H1 (cell line): ENCODE measurements at regions not wholly inside any gene's neighbourhood (a gene's known extent, or its start where the extent isn't known, plus 50 kb on each side); places are given as distances from the start of the nearest gene placed in this dataset.

Experiments
- CTCF ChIA-PET: fragments of 300-600 bp; sonication (Branson Sonifier 250); formaldehyde crosslinking; loops from one replicate; lab custom pipeline; 2021; ENCODE audit not compliant: partially characterized antibody; lab: Charles Lee
- POLR2A ChIA-PET: fragments of 300-600 bp; sonication (Branson Sonifier 250); formaldehyde crosslinking; loops from one replicate; lab custom pipeline; 2021; ENCODE audit warnings: inconsistent platforms; ENCODE audit not compliant: partially characterized antibody; lab: Charles Lee
- DNase-seq, 2 experiments: peaks; one replicate each; pipeline versions ENCODE4 v3.0.0 to v3.0.0-alpha.2; 2010 to 2022; ENCODE audit warnings: low spot score in 2 of 2, low read depth in 1 of 2, mixed read lengths in 1 of 2
- FAIRE-seq: peaks from 2 replicates; lab custom pipeline; 2011; peaks lifted over from hg19 to GRCh38; lab: Jason Lieb, UNC
- H2AFZ ChIP-seq: 2 replicates; pipeline ENCODE4 v1.8.1; 2012; ENCODE audit warnings: low read length, inconsistent platforms
- H2AK5ac ChIP-seq: 2 replicates; pipeline ENCODE4 v1.6.1; 2013; ENCODE audit warnings: low read depth, low read length
- H2BK120ac ChIP-seq: replicated peaks from 2 replicates; pipeline ENCODE3; 2013; ENCODE audit warnings: low read depth, low read length, inconsistent platforms
- H2BK12ac ChIP-seq: 2 replicates; pipeline ENCODE4 v1.6.1; 2013; ENCODE audit warnings: low read depth, low read length
- H2BK15ac ChIP-seq: 2 replicates; pipeline ENCODE4 v1.6.1; 2013; ENCODE audit warnings: low read length
- H2BK20ac ChIP-seq: 2 replicates; pipeline ENCODE4 v1.6.1; 2013; ENCODE audit warnings: low read length
- H2BK5ac ChIP-seq: 2 replicates; pipeline ENCODE4 v1.6.1; 2013; ENCODE audit warnings: low read depth, low read length
- H3K14ac ChIP-seq: 2 replicates; pipeline ENCODE4 v1.6.1; 2013; ENCODE audit warnings: inconsistent platforms; ENCODE audit not compliant: insufficient read length
- H3K18ac ChIP-seq: 2 replicates; pipeline ENCODE4 v1.6.1; 2013; ENCODE audit warnings: low read length; ENCODE audit errors: extremely low read depth
- H3K23ac ChIP-seq: 2 replicates; pipeline ENCODE4 v1.6.1; 2013; ENCODE audit warnings: inconsistent platforms; ENCODE audit not compliant: insufficient read length
- H3K23me2 ChIP-seq: 2 replicates; pipeline ENCODE4 v1.6.1; 2013; ENCODE audit warnings: low read depth, low read length
- H3K27ac ChIP-seq: 2 replicates; pipeline ENCODE4 v1.6.1; 2011; ENCODE audit warnings: low read depth, low read length, inconsistent platforms
- H3K27me3 ChIP-seq, 4 experiments: replicated peaks in 1 of 4; 1 replicate in 1 of 4; 2 replicates in 3 of 4; pipeline versions ENCODE4 v1.6.1 to v1.8.1; 2011 to 2013; ENCODE audit warnings: low read length in 3 of 4, mild to moderate bottlenecking in 3 of 4, inconsistent platforms in 2 of 4, mixed read lengths in 2 of 4, moderate library complexity in 1 of 4; ENCODE audit not compliant: control insufficient read depth in 3 of 4, insufficient read depth in 3 of 4; ENCODE audit errors: extremely low read depth in 1 of 4
- H3K36me3 ChIP-seq, 4 experiments: 2 replicates each; pipeline versions ENCODE4 v1.6.1 to v1.8.1; 2011 to 2013; ENCODE audit warnings: mild to moderate bottlenecking in 4 of 4, low read length in 3 of 4, moderate library complexity in 2 of 4, control low read depth in 1 of 4, inconsistent platforms in 1 of 4; ENCODE audit not compliant: insufficient read depth in 4 of 4, control insufficient read depth in 2 of 4
- H3K4ac ChIP-seq: replicated peaks from 2 replicates; pipeline ENCODE3; 2013; ENCODE audit warnings: low read length, low read depth, mixed read lengths, inconsistent platforms; ENCODE audit not compliant: insufficient read length
- H3K4me1 ChIP-seq, 4 experiments: replicated peaks in 1 of 4; 1 replicate in 1 of 4; 2 replicates in 3 of 4; pipeline versions ENCODE4 v1.6.1 to v1.8.1; 2011 to 2013; ENCODE audit warnings: low read length in 3 of 4, inconsistent platforms in 2 of 4, mixed read lengths in 1 of 4; ENCODE audit not compliant: insufficient read depth in 4 of 4, control insufficient read depth in 3 of 4
- H3K4me2 ChIP-seq, 2 experiments: 2 replicates each; pipeline versions ENCODE4 v1.6.1 to v1.8.1; 2011 to 2013; ENCODE audit warnings: low read depth in 2 of 2, low read length in 2 of 2, control low read depth in 1 of 2, inconsistent platforms in 1 of 2, mild to moderate bottlenecking in 1 of 2; ENCODE audit not compliant: insufficient read depth in 1 of 2
- H3K4me3 ChIP-seq, 4 experiments: fragments of 200-600, 300-600 bp in 1 of 4; sonication (generic), shearing (Covaris generic), sonication (Bioruptor Twin) in 1 of 4; 2 replicates each; pipeline versions ENCODE4 v1.5.1 to v1.8.1; 2011 to 2016; ENCODE audit warnings: low read length in 4 of 4, low read depth in 3 of 4, control low read depth in 2 of 4, inconsistent platforms in 2 of 4, mild to moderate bottlenecking in 2 of 4, mixed read lengths in 1 of 4, moderate library complexity in 1 of 4; ENCODE audit not compliant: insufficient read depth in 2 of 4; ENCODE audit errors: extremely low read depth in 1 of 4
- H3K56ac ChIP-seq: replicated peaks from 2 replicates; pipeline ENCODE3; 2013; ENCODE audit warnings: low read depth, mild to moderate bottlenecking, mixed read lengths, low read length, inconsistent platforms; ENCODE audit not compliant: insufficient read length
- H3K79me1 ChIP-seq: 2 replicates; pipeline ENCODE4 v1.6.1; 2013; ENCODE audit warnings: low read depth, low read length, control low read depth
- H3K79me2 ChIP-seq, 2 experiments: 2 replicates each; pipeline versions ENCODE4 v1.6.1 to v1.8.1; 2012 to 2013; ENCODE audit warnings: low read length in 2 of 2, mild to moderate bottlenecking in 2 of 2, inconsistent platforms in 1 of 2; ENCODE audit not compliant: insufficient read depth in 2 of 2, control insufficient read depth in 1 of 2
- H3K9ac ChIP-seq, 4 experiments: replicated peaks in 1 of 4; 1 replicate in 1 of 4; 2 replicates in 3 of 4; pipeline versions ENCODE4 v1.6.1 to v1.8.1; 2011 to 2013; ENCODE audit warnings: low read depth in 3 of 4, low read length in 3 of 4, control low read depth in 2 of 4, mild to moderate bottlenecking in 2 of 4, moderate library complexity in 2 of 4, inconsistent platforms in 1 of 4; ENCODE audit errors: extremely low read depth in 1 of 4
- H3K9me3 ChIP-seq, 2 experiments: 2 replicates each; pipeline versions ENCODE4 v1.6.1 to v1.8.1; 2012 to 2013; ENCODE audit warnings: mild to moderate bottlenecking in 2 of 2, moderate library complexity in 2 of 2, control low read depth in 1 of 2, inconsistent platforms in 1 of 2, low read depth in 1 of 2, low read length in 1 of 2, mixed read lengths in 1 of 2; ENCODE audit not compliant: insufficient read depth in 2 of 2
- H4K20me1 ChIP-seq, 2 experiments: replicated peaks in 1 of 2; 2 replicates each; pipeline versions ENCODE3 to v1.8.1; 2011 to 2013; ENCODE audit warnings: inconsistent platforms in 2 of 2, low read length in 2 of 2, mild to moderate bottlenecking in 1 of 2; ENCODE audit not compliant: insufficient read depth in 2 of 2, control insufficient read depth in 1 of 2
- H4K5ac ChIP-seq: 2 replicates; pipeline ENCODE4 v1.6.1; 2013; ENCODE audit warnings: low read length, low read depth, mixed read lengths, inconsistent platforms; ENCODE audit not compliant: insufficient read length
- H4K8ac ChIP-seq: 2 replicates; pipeline ENCODE4 v1.8.0; 2013; ENCODE audit warnings: mild to moderate bottlenecking, moderate library complexity, low read length, inconsistent platforms; ENCODE audit not compliant: insufficient read depth; ENCODE audit errors: extremely low read depth
- H4K91ac ChIP-seq: replicated peaks from 2 replicates; pipeline ENCODE3; 2013; ENCODE audit warnings: low read length, mixed read lengths, inconsistent platforms; ENCODE audit not compliant: insufficient read length
- ATF2 ChIP-seq: IDR thresholded peaks from 2 replicates; pipeline ENCODE4 v1.6.1; 2012; ENCODE audit warnings: low read length, inconsistent platforms
- CBX5 ChIP-seq: fragments of 300-800, 300-1000 bp; sonication (generic); IDR thresholded peaks from 2 replicates; pipeline ENCODE4 v1.7.1; 2016; ENCODE audit warnings: antibody characterized with exemption, low read length, low read depth
- CHD2 ChIP-seq: IDR thresholded peaks from 2 replicates; pipeline ENCODE4 v1.6.1; 2012; ENCODE audit warnings: low read length, improper control_type of control experiment
- CREB1 ChIP-seq: IDR thresholded peaks from 2 replicates; pipeline ENCODE4 v1.6.1; 2012; ENCODE audit warnings: inconsistent platforms
- EGR1 ChIP-seq: IDR thresholded peaks from 2 replicates; pipeline ENCODE4 v1.6.1; 2011; ENCODE audit warnings: low read depth, low read length, borderline replicate concordance
- HDAC6 ChIP-seq: IDR thresholded peaks from one replicate; pipeline ENCODE4 v1.7.1; 2012; ENCODE audit warnings: low read depth, mild to moderate bottlenecking, inconsistent platforms, low read length, moderate library complexity
- JUN ChIP-seq: IDR thresholded peaks from 2 replicates; pipeline ENCODE4 v1.6.1; 2011; ENCODE audit warnings: low read depth, mild to moderate bottlenecking, improper control_type of control experiment, low read length
- JUND ChIP-seq: IDR thresholded peaks from 2 replicates; pipeline ENCODE4 v1.6.1; 2011; ENCODE audit warnings: mild to moderate bottlenecking, improper control_type of control experiment, low read length
- KDM4A ChIP-seq: IDR thresholded peaks from one replicate; pipeline ENCODE4 v1.7.1; 2012; ENCODE audit warnings: low read depth, mild to moderate bottlenecking, moderate library complexity, low read length, inconsistent platforms; ENCODE audit not compliant: severe bottlenecking
- POU5F1 ChIP-seq: IDR thresholded peaks from 2 replicates; pipeline ENCODE4 v1.6.1; 2011; ENCODE audit warnings: low read depth, mild to moderate bottlenecking, low read length, moderate library complexity
- SIX5 ChIP-seq: IDR thresholded peaks from 2 replicates; pipeline ENCODE4 v1.6.1; 2011; ENCODE audit warnings: mild to moderate bottlenecking, low read depth, low read length
- SP2 ChIP-seq: IDR thresholded peaks from 2 replicates; pipeline ENCODE4 v1.6.1; 2012; ENCODE audit warnings: mild to moderate bottlenecking, low read length, inconsistent platforms
- TAF7 ChIP-seq: optimal IDR thresholded peaks from 2 replicates; pipeline ENCODE3; 2011; ENCODE audit warnings: low read depth, mild to moderate bottlenecking, inconsistent platforms, low read length, moderate library complexity, borderline replicate concordance
- WGBS, 2 experiments: shearing (Covaris generic) in 1 of 2; methylation state at CpG; one replicate each; pipeline versions ENCODE4 v1.1.6 to v1.1.7; 2013 to 2015; ENCODE audit warnings: low lambda C conversion rate in 2 of 2, mixed read lengths in 2 of 2, inconsistent platforms in 1 of 2, low coverage in 1 of 2, missing lambda C conversion rate in 1 of 2; ENCODE audit not compliant: insufficient replicate concordance in 2 of 2, insufficient coverage in 1 of 2, insufficient read length in 1 of 2; ENCODE audit errors: extremely low coverage in 1 of 2, missing lambda C conversion rate in 1 of 2; 5-methylcytosine and 5-hydroxymethylcytosine counted together

- no peak for DNase-seq
- H2AK5ac ChIP-seq, result no peak overlapping the region
- no peak overlapping the region for H3K14ac ChIP-seq
- no peak overlapping the region for H3K56ac ChIP-seq
- H3K18ac ChIP-seq, result no peak overlapping the region
- ChIA-PET CTCF (interaction anchor here (0.8 to 4.7 kb wide), 17 partner anchors 7 to 456 kb away, joined by 3 to 40 read pairs (median 4); no protein-coding TSS in a partner anchor), POLR2A (no interaction called here)
- 90% methylated on average over 6 of the region's 6 CpGs; no CpG with 5 or more reads in 1 of the 2 experiments for WGBS, 2 experiments
- H4K20me1 ChIP-seq, result no peaks in the 10 kb centered on the region
- H3K9me3 ChIP-seq, result no peaks in the 10 kb centered on the region
- no peak overlapping the region for H3K23ac ChIP-seq
- H4K91ac ChIP-seq, result no peak overlapping the region
- H2BK120ac ChIP-seq, result no peak overlapping the region
- TF ChIP-seq KDM4A (no peak), ATF2 (no peak), JUN (no peak), SIX5 (no peak), EGR1 (no peak), CHD2 (no peak), JUND (no peak), TAF7 (no peak), HDAC6 (no peak), CBX5 (no peak), CREB1 (no peak), POU5F1 (no peak), SP2 (no peak)
- H3K4me3 ChIP-seq, result no peak overlapping the region
- H2BK12ac ChIP-seq, result no peak overlapping the region
- H2AFZ ChIP-seq, result no peak overlapping the region
- H4K5ac ChIP-seq, result no peak overlapping the region
- H3K9ac ChIP-seq, result no peak overlapping the region
- no peaks in the 10 kb centered on the region; a peak in 1 of 7 replicates for H3K4me1 ChIP-seq
- H3K4me2 ChIP-seq, result no peak overlapping the region
- H2BK20ac ChIP-seq, result no peak overlapping the region
- FAIRE-seq, result no peak
- H3K4ac ChIP-seq, result no peak overlapping the region
- H2BK5ac ChIP-seq, result no peak overlapping the region
- H3K79me2 ChIP-seq, result no peaks in the 10 kb centered on the region
- H3K27ac ChIP-seq, result no peak overlapping the region
- peaks cover 5% of the 10 kb centered on the region; the same call in 1 of the 2 replicates for H3K23me2 ChIP-seq
- H3K79me1 ChIP-seq, result no peaks in the 10 kb centered on the region
- no peak overlapping the region for H4K8ac ChIP-seq
- peaks cover 0 to 9% (median 6%) of the 10 kb centered on the region in 4 experiments; a peak in 5 of 7 replicates for H3K27me3 ChIP-seq
- H2BK15ac ChIP-seq, result no peak overlapping the region
- no peaks in the 10 kb centered on the region for H3K36me3 ChIP-seq
Observed at GRCh38 chr7:25847336-25848070, 304.5 kb upstream of the NFE2L3 start.
